ENCODE measurements at regions not wholly inside any gene's neighbourhood (a gene's known extent, or its start where the extent isn't known, plus 50 kb on each side); places are given as distances from the start of the nearest gene placed in this dataset.

GRCh38 chr6:121597654-121598053 is 162.2 kb downstream of the GJA1 start:
- TF ChIP-seq EZH2 (IDR thresholded peaks at IDR 0.05; ENCODE audit: borderline replicate concordance, low read length) (no peak), CTCF (IDR thresholded peaks at IDR 0.05; ENCODE audit: low read length) (no peak)

Data from OCI-LY1 (cell line).